ENCODE measurements at regions not wholly inside any gene's neighbourhood (a gene's known extent, or its start where the extent isn't known, plus 50 kb on each side); places are given as distances from the start of the nearest gene placed in this dataset.

DNA sequence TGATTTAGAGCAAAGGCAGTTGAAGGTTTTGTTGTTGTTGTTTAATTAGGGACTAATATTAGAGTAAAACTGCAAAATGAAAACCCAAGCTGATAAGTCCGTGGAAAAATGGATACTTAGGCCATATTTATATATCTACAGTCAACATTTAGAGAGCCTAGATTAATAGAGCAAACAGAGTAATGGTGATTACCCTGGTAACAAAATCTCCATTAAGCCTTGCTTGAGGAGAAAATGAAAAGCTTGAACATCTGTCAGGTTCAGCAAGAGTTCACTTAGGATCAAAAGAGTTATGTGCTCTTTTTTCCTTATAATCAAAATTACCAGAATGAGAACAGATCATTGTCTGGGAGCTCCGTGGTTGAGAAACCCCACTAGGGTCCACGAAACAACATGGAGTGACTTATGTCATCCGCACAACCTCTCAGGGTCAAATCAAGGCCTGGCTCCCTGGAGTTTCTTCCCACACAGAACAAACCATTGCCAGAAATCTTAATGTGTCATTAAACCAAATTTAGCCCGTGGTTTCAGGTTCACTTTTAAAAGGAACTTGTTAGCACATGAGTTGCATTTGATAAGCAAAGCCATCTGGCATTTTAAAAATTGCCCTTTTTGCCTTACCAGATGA lies 381.2 kb downstream of the GABRB3 start:
- no peak overlapping the region for H2BK5ac ChIP-seq (ENCODE audit: low read depth, low read length, poor library complexity)
- no peaks in the 10 kb centered on the region for H3K9me3 ChIP-seq (ENCODE audit: insufficient read depth, low read depth, low read length)
- H3K23ac ChIP-seq (ENCODE audit: low read length): no peak overlapping the region
- no peaks in the 10 kb centered on the region for H3K79me1 ChIP-seq (ENCODE audit: low read length)
- H2BK120ac ChIP-seq (ENCODE audit: insufficient read depth, low read length, poor library complexity): no peak overlapping the region
- no CpG with 5 or more reads among the region's 5 CpGs for WGBS (ENCODE audit: extremely low coverage, insufficient coverage, insufficient read length)
- H2AFZ ChIP-seq (ENCODE audit: insufficient read depth, low read length, poor library complexity): no peak overlapping the region
- DNase-seq: no peak
- H3K9ac ChIP-seq (ENCODE audit: low read length): no peak overlapping the region
- H3K27me3 ChIP-seq (ENCODE audit: insufficient read depth, low read length): no peaks in the 10 kb centered on the region
- H3K4me3 ChIP-seq (ENCODE audit: low read depth, low read length): no peak overlapping the region
- H3K4ac ChIP-seq (ENCODE audit: low read depth, low read length): no peak overlapping the region
- no peaks in the 10 kb centered on the region for H3K79me2 ChIP-seq (ENCODE audit: control insufficient read depth, insufficient read depth, low read length, poor library complexity)
- H4K12ac ChIP-seq (ENCODE audit: low read depth, low read length): no peak overlapping the region
- H4K8ac ChIP-seq (ENCODE audit: low read depth, low read length): no peak overlapping the region
- no peak overlapping the region for H3K4me2 ChIP-seq (ENCODE audit: low read length)
- no peaks in the 10 kb centered on the region for H3K4me1 ChIP-seq (ENCODE audit: control insufficient read depth in 1 of 2, insufficient read depth in 2 of 2, low read length in 2 of 2)
- no peaks in the 10 kb centered on the region for H3K36me3 ChIP-seq (ENCODE audit: control insufficient read depth in 1 of 2, insufficient read depth in 2 of 2, low read length in 2 of 2)
- no peak overlapping the region for H3K27ac ChIP-seq (ENCODE audit: low read depth, low read length)
- no peak overlapping the region for H4K91ac ChIP-seq (ENCODE audit: low read depth, low read length)
- no peak overlapping the region for H2BK12ac ChIP-seq (ENCODE audit: low read length)
- H3K18ac ChIP-seq (ENCODE audit: low read length): no peak overlapping the region
- H3K14ac ChIP-seq (ENCODE audit: low read length): no peak overlapping the region
- H2AK5ac ChIP-seq (ENCODE audit: low read length): no peak overlapping the region

GRCh38 chr15:26382444-26383072 lies 390.3 kb downstream of the GABRB3 start:
- no peak overlapping the region for H3K18ac ChIP-seq (ENCODE audit: low read length)
- no peak overlapping the region for H4K12ac ChIP-seq (ENCODE audit: low read depth, low read length)
- no peak overlapping the region for H3K9ac ChIP-seq (ENCODE audit: low read length)
- no peak overlapping the region for H2AFZ ChIP-seq (ENCODE audit: insufficient read depth, low read length, poor library complexity)
- H3K4me3 ChIP-seq (ENCODE audit: low read depth, low read length): no peak overlapping the region
- no peak overlapping the region for H3K14ac ChIP-seq (ENCODE audit: low read length)
- no peak overlapping the region for H4K8ac ChIP-seq (ENCODE audit: low read depth, low read length)
- no CpG with 5 or more reads among the region's 8 CpGs for WGBS (ENCODE audit: extremely low coverage, insufficient coverage, insufficient read length)
- no peaks in the 10 kb centered on the region for H3K4me1 ChIP-seq (ENCODE audit: control insufficient read depth in 1 of 2, insufficient read depth in 2 of 2, low read length in 2 of 2)
- no peak overlapping the region for H4K91ac ChIP-seq (ENCODE audit: low read depth, low read length)
- no peak overlapping the region for H3K4ac ChIP-seq (ENCODE audit: low read depth, low read length)
- H3K36me3 ChIP-seq (ENCODE audit: control insufficient read depth in 1 of 2, insufficient read depth in 2 of 2, low read length in 2 of 2): no peaks in the 10 kb centered on the region
- H2BK120ac ChIP-seq (ENCODE audit: insufficient read depth, low read length, poor library complexity): no peak overlapping the region
- no peak overlapping the region for H2BK12ac ChIP-seq (ENCODE audit: low read length)
- H3K4me2 ChIP-seq (ENCODE audit: low read length): no peak overlapping the region
- no peak overlapping the region for H2BK5ac ChIP-seq (ENCODE audit: low read depth, low read length, poor library complexity)
- H3K79me2 ChIP-seq (ENCODE audit: control insufficient read depth, insufficient read depth, low read length, poor library complexity): no peaks in the 10 kb centered on the region
- peaks cover 2% of the 10 kb centered on the region for H3K9me3 ChIP-seq (ENCODE audit: insufficient read depth, low read depth, low read length)
- H3K79me1 ChIP-seq (ENCODE audit: low read length): no peaks in the 10 kb centered on the region
- H3K23ac ChIP-seq (ENCODE audit: low read length): no peak overlapping the region
- H2AK5ac ChIP-seq (ENCODE audit: low read length): no peak overlapping the region
- peak in 1 of 2 donors; percentile 65 for DNase-seq
- H3K27me3 ChIP-seq (ENCODE audit: insufficient read depth, low read length): no peaks in the 10 kb centered on the region
- no peak overlapping the region for H3K27ac ChIP-seq (ENCODE audit: low read depth, low read length)

GRCh38 chr15:26378304-26378703 lies 394.6 kb downstream of the GABRB3 start:
- Histone ChIP-seq H2BK120ac (ENCODE audit: insufficient read depth, low read length, poor library complexity) (no peak overlapping the region), H3K9ac (ENCODE audit: low read length) (no peak overlapping the region), H3K9me3 (ENCODE audit: insufficient read depth, low read depth, low read length) (peaks cover 10% of the 10 kb centered on the region), H3K18ac (ENCODE audit: low read length) (no peak overlapping the region), H3K23ac (ENCODE audit: low read length) (no peak overlapping the region), H4K8ac (ENCODE audit: low read depth, low read length) (no peak overlapping the region), H3K79me1 (ENCODE audit: low read length) (no peaks in the 10 kb centered on the region), H2AFZ (ENCODE audit: insufficient read depth, low read length, poor library complexity) (no peak overlapping the region), H3K79me2 (ENCODE audit: control insufficient read depth, insufficient read depth, low read length, poor library complexity) (no peaks in the 10 kb centered on the region), H3K4ac (ENCODE audit: low read depth, low read length) (no peak overlapping the region), H2BK12ac (ENCODE audit: low read length) (no peak overlapping the region), H3K14ac (ENCODE audit: low read length) (no peak overlapping the region), H4K12ac (ENCODE audit: low read depth, low read length) (no peak overlapping the region), H3K27me3 (ENCODE audit: insufficient read depth, low read length) (no peaks in the 10 kb centered on the region), H3K4me3 (ENCODE audit: low read depth, low read length) (no peak overlapping the region), H3K36me3 (ENCODE audit: control insufficient read depth in 1 of 2, insufficient read depth in 2 of 2, low read length in 2 of 2) (no peaks in the 10 kb centered on the region), H4K91ac (ENCODE audit: low read depth, low read length) (no peak overlapping the region), H3K27ac (ENCODE audit: low read depth, low read length) (no peak overlapping the region), H2BK5ac (ENCODE audit: low read depth, low read length, poor library complexity) (no peak overlapping the region), H3K4me2 (ENCODE audit: low read length) (no peak overlapping the region), H2AK5ac (ENCODE audit: low read length) (no peak overlapping the region), H3K4me1 (ENCODE audit: control insufficient read depth in 1 of 2, insufficient read depth in 2 of 2, low read length in 2 of 2) (no peaks in the 10 kb centered on the region)
- no CpG with 5 or more reads among the region's 2 CpGs for WGBS (ENCODE audit: extremely low coverage, insufficient coverage, insufficient read length)
- DNase-seq: no peak

DNA sequence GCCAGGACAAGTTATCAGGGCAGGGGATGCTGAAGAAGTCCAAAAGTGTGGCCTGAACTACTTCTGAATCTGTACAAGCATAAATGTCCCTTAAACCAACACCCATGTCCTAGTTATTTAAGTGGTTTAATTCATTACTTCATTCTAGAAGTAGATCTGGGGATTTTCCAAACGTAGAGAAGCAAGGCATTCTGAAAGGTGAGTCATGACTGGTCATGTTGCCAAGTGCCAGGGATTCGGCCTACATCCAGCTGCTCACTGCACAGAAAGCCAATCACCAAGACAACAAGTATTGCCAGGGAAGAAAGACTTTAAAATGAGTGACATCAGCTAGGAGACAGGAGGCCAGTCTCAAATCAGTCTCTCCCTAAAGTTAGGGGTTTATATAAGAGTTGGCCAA lies 396.6 kb downstream of the GABRB3 start:
- H4K12ac ChIP-seq (ENCODE audit: low read depth, low read length): no peak overlapping the region
- H3K9me3 ChIP-seq (ENCODE audit: insufficient read depth, low read depth, low read length): peaks cover 10% of the 10 kb centered on the region
- H3K79me2 ChIP-seq (ENCODE audit: control insufficient read depth, insufficient read depth, low read length, poor library complexity): no peaks in the 10 kb centered on the region
- DNase-seq: no peak
- no peak overlapping the region for H2BK12ac ChIP-seq (ENCODE audit: low read length)
- no peak overlapping the region for H3K27ac ChIP-seq (ENCODE audit: low read depth, low read length)
- WGBS (ENCODE audit: extremely low coverage, insufficient coverage, insufficient read length): no CpG with 5 or more reads among the region's 2 CpGs
- H3K36me3 ChIP-seq (ENCODE audit: control insufficient read depth in 1 of 2, insufficient read depth in 2 of 2, low read length in 2 of 2): no peaks in the 10 kb centered on the region
- no peak overlapping the region for H2BK120ac ChIP-seq (ENCODE audit: insufficient read depth, low read length, poor library complexity)
- no peak overlapping the region for H3K4me2 ChIP-seq (ENCODE audit: low read length)
- H3K4me1 ChIP-seq (ENCODE audit: control insufficient read depth in 1 of 2, insufficient read depth in 2 of 2, low read length in 2 of 2): no peaks in the 10 kb centered on the region
- no peak overlapping the region for H3K14ac ChIP-seq (ENCODE audit: low read length)
- H3K79me1 ChIP-seq (ENCODE audit: low read length): no peaks in the 10 kb centered on the region
- no peak overlapping the region for H4K8ac ChIP-seq (ENCODE audit: low read depth, low read length)
- H3K23ac ChIP-seq (ENCODE audit: low read length): no peak overlapping the region
- H3K4me3 ChIP-seq (ENCODE audit: low read depth, low read length): no peak overlapping the region
- no peak overlapping the region for H2AK5ac ChIP-seq (ENCODE audit: low read length)
- H2AFZ ChIP-seq (ENCODE audit: insufficient read depth, low read length, poor library complexity): no peak overlapping the region
- no peak overlapping the region for H3K18ac ChIP-seq (ENCODE audit: low read length)
- H3K27me3 ChIP-seq (ENCODE audit: insufficient read depth, low read length): no peaks in the 10 kb centered on the region
- no peak overlapping the region for H3K4ac ChIP-seq (ENCODE audit: low read depth, low read length)
- no peak overlapping the region for H4K91ac ChIP-seq (ENCODE audit: low read depth, low read length)
- H2BK5ac ChIP-seq (ENCODE audit: low read depth, low read length, poor library complexity): no peak overlapping the region
- H3K9ac ChIP-seq (ENCODE audit: low read length): no peak overlapping the region

Measured in trophoblast cell (in vitro differentiated cells and primary cell).